Gastroesophageal sphincter (tissue), 4 donors: ENCODE measurements at regions not wholly inside any gene's neighbourhood (a gene's known extent, or its start where the extent isn't known, plus 50 kb on each side); places are given as distances from the start of the nearest gene placed in this dataset.

Source experiments
- ATAC-seq: fragments of 150-250 bp; one replicate; pipeline ENCODE4 v1.9.1; 2016; ENCODE audit warnings: mild to moderate bottlenecking, moderate library complexity
- H3K27ac ChIP-seq, 4 donors: fragments of 200-600 bp; sonication (generic) in 3 of 4; 1 replicate in 3 of 4; 2 replicates in 1 of 4; pipeline ENCODE4 v1.5.1; 2016 to 2019
- H3K27me3 ChIP-seq: fragments of 200-600 bp; sonication (generic); one replicate; pipeline ENCODE4 v1.5.1; 2019
- H3K36me3 ChIP-seq, 2 donors: fragments of 200-600 bp; sonication (generic); one replicate each; pipeline ENCODE4 v1.5.1; 2019; ENCODE audit warnings: control low read depth in 1 of 2
- H3K4me1 ChIP-seq, 3 donors: fragments of 200-600 bp; sonication (generic); 1 replicate in 2 of 3; 2 replicates in 1 of 3; pipeline ENCODE4 v1.5.1; 2016 to 2019; ENCODE audit warnings: control low read depth in 2 of 3
- H3K4me3 ChIP-seq, 2 donors: fragments of 200-600 bp; sonication (generic); one replicate each; pipeline ENCODE4 v1.5.1; 2019; ENCODE audit warnings: mild to moderate bottlenecking in 1 of 2, moderate library complexity in 1 of 2
- H3K9me3 ChIP-seq, 3 donors: fragments of 200-600 bp; sonication (generic); one replicate each; pipeline ENCODE4 v1.5.1; 2017 to 2019; ENCODE audit warnings: control low read depth in 2 of 3
- EP300 ChIP-seq: sonication (generic); formaldehyde crosslinking; IDR thresholded peaks from one replicate; pipeline ENCODE4 v1.6.1; 2017; ENCODE audit warnings: antibody characterized with exemption, mild to moderate bottlenecking
- POLR2A ChIP-seq, 2 donors: fragments of 450-650 bp; IDR thresholded peaks; one replicate each; pipeline ENCODE4 v1.6.1; 2017; ENCODE audit warnings: antibody characterized with exemption in 2 of 2, mild to moderate bottlenecking in 2 of 2, moderate library complexity in 1 of 2
- POLR2AphosphoS5 ChIP-seq: sonication (generic); formaldehyde crosslinking; IDR thresholded peaks from one replicate; pipeline ENCODE4 v1.6.1; 2017; ENCODE audit warnings: antibody characterized with exemption
- WGBS, 2 donors: methylation state at CpG; one replicate each; pipeline ENCODE4 v1.1.5; 2018; ENCODE audit warnings: low coverage in 1 of 2; 5-methylcytosine and 5-hydroxymethylcytosine counted together
- TF ChIP-seq, protein P1 (sequence below), 4 experiments: fragments of 200-600 bp in 2 of 4; fragments of 450-650 bp in 2 of 4; sonication (generic) in 1 of 4; IDR thresholded peaks; one replicate each; pipeline ENCODE4 v1.5.1; 2017 to 2019; ENCODE audit warnings: antibody characterized with exemption in 4 of 4, mild to moderate bottlenecking in 2 of 4, moderate library complexity in 2 of 4

DNA sequence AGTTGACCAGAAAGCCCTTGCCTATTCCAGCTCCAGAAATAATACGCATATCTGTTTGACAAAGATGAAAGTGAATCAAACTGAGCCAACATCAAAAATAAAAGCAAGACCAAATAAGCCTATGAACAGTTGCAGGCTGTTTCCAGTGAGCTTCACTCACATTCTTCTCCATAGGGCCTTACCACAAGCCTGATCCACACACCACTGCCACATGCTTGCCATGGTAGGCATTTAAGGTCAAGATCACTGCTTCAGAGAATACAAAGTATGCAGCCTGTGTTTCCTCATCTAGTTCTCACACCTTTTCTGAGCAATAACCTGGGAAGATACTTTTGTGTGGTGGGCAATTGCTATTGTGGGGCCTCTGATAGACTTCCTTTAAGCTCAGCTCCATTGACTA lies 1060.2 kb downstream of the CDH11 start:
- H3K27ac ChIP-seq = no peak overlapping the region
- no peaks in the 10 kb centered on the region for H3K36me3 ChIP-seq
- H3K27me3 ChIP-seq = no peaks in the 10 kb centered on the region
- H3K4me1 ChIP-seq = no peaks in the 10 kb centered on the region
- no peak for ATAC-seq
- TF ChIP-seq POLR2AphosphoS5 = no peak
- TF ChIP-seq, protein P1, sequence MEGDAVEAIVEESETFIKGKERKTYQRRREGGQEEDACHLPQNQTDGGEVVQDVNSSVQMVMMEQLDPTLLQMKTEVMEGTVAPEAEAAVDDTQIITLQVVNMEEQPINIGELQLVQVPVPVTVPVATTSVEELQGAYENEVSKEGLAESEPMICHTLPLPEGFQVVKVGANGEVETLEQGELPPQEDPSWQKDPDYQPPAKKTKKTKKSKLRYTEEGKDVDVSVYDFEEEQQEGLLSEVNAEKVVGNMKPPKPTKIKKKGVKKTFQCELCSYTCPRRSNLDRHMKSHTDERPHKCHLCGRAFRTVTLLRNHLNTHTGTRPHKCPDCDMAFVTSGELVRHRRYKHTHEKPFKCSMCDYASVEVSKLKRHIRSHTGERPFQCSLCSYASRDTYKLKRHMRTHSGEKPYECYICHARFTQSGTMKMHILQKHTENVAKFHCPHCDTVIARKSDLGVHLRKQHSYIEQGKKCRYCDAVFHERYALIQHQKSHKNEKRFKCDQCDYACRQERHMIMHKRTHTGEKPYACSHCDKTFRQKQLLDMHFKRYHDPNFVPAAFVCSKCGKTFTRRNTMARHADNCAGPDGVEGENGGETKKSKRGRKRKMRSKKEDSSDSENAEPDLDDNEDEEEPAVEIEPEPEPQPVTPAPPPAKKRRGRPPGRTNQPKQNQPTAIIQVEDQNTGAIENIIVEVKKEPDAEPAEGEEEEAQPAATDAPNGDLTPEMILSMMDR (IDR thresholded peaks at IDR 0.05) = no peak
- TF ChIP-seq EP300 = no peak
- no peak for TF ChIP-seq POLR2A (IDR thresholded peaks at IDR 0.05)
- 69% methylated on average over 1 of the region's 1 CpG; no CpG with 5 or more reads in 1 of the 2 donors for WGBS, 2 donors
- H3K9me3 ChIP-seq = no peaks in the 10 kb centered on the region
- H3K4me3 ChIP-seq = no peak overlapping the region

DNA sequence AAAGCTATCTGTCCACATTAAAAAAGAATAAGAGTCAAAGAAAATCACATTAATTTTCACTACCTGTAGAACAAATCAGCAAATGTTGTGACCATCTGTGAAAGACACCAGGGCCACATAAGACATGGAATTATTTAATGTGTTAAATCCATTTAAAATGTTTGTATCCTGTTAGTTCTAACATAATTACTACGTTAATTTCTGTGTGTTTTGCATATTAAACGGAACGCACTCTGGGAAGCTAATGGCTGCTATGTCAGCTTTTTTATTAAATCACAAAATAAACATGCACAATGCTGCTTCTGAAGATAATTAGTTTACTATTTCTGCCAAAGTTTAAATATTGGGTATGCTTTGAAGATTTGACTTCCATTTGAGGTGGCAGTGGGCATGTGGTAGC lies 1061.2 kb downstream of the CDH11 start:
- no peak for ATAC-seq
- Histone ChIP-seq H3K27me3 (no peaks in the 10 kb centered on the region), H3K4me1 (no peaks in the 10 kb centered on the region), H3K4me3 (no peak overlapping the region), H3K27ac (no peak overlapping the region), H3K36me3 (no peaks in the 10 kb centered on the region), H3K9me3 (no peaks in the 10 kb centered on the region)
- 97% methylated on average over 3 of the region's 3 CpGs for WGBS, 2 donors
- TF ChIP-seq POLR2AphosphoS5 = no peak

DNA sequence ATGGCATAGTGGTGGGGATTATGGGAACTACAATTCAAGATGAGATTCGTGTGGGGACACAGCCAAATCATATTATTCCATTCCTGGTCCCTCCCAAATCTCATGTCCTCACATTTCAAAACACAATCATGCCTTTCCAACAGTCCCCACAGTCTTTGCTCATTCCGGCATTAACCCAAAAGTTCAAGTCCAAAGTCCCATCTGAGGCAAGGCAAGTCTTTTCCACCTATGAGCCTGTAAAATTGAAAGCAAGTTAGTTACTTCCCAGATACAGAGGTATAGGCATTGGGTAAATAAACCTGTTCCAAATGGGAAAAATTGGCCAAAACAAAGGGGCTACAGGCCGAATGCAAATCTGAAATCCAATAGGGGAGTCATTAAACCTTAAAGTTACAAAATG lies 1063.2 kb downstream of the CDH11 start:
- Histone ChIP-seq H3K27me3 (no peaks in the 10 kb centered on the region), H3K9me3 (no peaks in the 10 kb centered on the region), H3K27ac (no peak overlapping the region), H3K4me3 (no peak overlapping the region), H3K4me1 (no peaks in the 10 kb centered on the region), H3K36me3 (no peaks in the 10 kb centered on the region)
- TF ChIP-seq, protein P1 (IDR thresholded peaks at IDR 0.05) = no peak
- TF ChIP-seq EP300 (no peak), POLR2AphosphoS5 (no peak), POLR2A (IDR thresholded peaks at IDR 0.05) (no peak)
- 98 to 100% methylated on average over 2 to 3 of the region's 3 CpGs for WGBS, 2 donors
- no peak for ATAC-seq

DNA sequence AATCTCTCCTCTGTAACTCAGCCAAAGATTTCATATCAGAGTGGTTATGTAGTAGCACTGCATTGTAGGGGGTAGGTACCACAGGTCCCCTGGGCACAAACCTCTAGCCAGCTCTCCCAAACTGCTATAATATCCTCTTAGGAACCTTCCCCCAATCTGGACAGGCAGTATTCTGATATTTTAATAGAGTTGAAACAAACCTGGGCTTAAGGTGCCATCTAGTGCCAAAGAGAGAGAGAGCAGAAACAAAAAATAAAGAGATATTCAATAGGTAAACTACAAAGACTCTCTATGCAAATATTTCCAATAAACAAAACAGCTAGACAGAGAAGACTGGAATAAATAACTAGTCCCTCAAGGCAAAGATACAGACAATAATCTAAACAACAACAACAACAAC lies 1070.0 kb downstream of the CDH11 start:
- Histone ChIP-seq H3K36me3 (no peaks in the 10 kb centered on the region), H3K9me3 (peaks cover 0 to 8% (median 0%) of the 10 kb centered on the region in 3 donors), H3K4me1 (no peaks in the 10 kb centered on the region), H3K27ac (no peak overlapping the region), H3K27me3 (no peaks in the 10 kb centered on the region), H3K4me3 (no peak overlapping the region)
- TF ChIP-seq, protein P1 (IDR thresholded peaks at IDR 0.05) = no peak
- no peak for ATAC-seq

DNA sequence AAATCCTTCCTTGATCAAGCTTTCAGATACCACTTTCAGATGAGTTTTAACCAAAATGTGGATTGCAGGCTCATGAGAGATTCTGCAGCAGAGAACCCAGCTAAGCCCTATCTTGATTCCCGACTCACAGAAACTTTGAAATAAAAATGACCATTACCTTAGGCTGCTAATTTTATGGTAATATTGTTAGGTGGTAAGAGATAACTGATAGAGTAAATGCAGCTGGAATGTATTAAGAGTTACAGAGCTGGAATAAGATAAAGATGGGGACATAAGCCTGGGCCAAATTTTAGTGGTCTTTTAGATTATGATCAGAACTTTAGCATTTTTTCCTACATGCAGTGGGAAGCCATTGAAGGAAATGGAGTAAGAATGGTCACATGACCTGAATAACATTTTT lies 1074.0 kb downstream of the CDH11 start:
- 88% methylated on average over 1 of the region's 1 CpG; no CpG with 5 or more reads in 1 of the 2 donors for WGBS, 2 donors

More for the DNA sequence above, 1074.0 kb downstream of the CDH11 start:
- no peaks in the 10 kb centered on the region for H3K4me1 ChIP-seq
- no peaks in the 10 kb centered on the region for H3K27me3 ChIP-seq
- no peaks in the 10 kb centered on the region for H3K36me3 ChIP-seq
- TF ChIP-seq POLR2A (IDR thresholded peaks at IDR 0.05) (no peak), EP300 (no peak), POLR2AphosphoS5 (no peak)
- TF ChIP-seq, protein P1 (IDR thresholded peaks at IDR 0.05) = no peak
- peaks cover 0 to 7% (median 0%) of the 10 kb centered on the region in 3 donors for H3K9me3 ChIP-seq
- H3K27ac ChIP-seq = no peak overlapping the region
- no peak overlapping the region for H3K4me3 ChIP-seq
- no peak for ATAC-seq
